D341Med (cell line): ENCODE measurements at regions not wholly inside any gene's neighbourhood (a gene's known extent, or its start where the extent isn't known, plus 50 kb on each side); places are given as distances from the start of the nearest gene placed in this dataset.
A peak's percentile ranks its signal among the peaks of the same experiment; 100 is the strongest.
"Not testable (repeated sequence)": the region's sequence is repeated elsewhere in the genome, so short reads cannot be mapped to it uniquely, and the experiment has no call there.

Experiments used
- DNase-seq: peaks from one replicate; pipeline ENCODE4 v3.0.0; 2012; ENCODE audit warnings: low spot score

DNA sequence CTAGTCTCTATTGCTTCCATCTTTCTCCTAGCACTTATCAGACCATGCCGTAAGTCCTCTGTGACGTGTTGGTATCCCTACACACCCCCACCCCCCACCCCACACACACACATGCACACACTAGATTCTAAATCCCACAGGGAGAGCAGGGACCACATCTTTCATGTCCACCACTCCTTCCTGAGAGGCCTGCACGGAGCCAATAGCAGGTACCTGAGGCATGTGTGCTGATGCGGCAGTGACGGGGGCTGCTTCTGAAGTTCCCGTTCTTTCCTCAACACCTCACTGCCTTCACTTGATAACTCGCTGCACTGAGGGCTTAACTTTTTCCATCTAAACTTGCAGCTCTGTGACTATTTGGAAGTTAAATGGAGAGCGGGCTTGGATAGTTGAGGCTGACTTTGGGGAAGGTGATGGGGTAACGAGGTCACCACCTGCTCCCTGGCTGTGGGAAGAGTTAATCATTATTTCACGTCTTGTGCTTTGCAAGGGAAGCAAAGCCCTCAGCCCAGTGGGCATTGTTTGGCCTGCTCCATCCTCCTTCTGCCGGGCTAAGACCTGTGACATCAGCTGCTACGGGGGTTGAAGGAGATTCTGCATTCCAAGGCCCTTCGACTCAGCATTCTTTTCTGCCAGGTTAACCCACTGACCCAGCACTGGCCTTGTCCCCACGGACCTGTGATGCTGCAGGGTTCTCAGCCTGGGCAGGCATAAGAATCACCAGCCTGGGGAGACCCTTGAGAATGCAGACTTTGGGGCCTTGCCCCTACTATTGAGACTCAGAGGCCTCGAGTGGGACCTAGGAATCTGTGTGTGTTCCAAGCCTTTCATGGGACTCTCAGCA lies 187.8 kb downstream of the ANKRD60 start:
- peak; percentile 5 for DNase-seq

DNA sequence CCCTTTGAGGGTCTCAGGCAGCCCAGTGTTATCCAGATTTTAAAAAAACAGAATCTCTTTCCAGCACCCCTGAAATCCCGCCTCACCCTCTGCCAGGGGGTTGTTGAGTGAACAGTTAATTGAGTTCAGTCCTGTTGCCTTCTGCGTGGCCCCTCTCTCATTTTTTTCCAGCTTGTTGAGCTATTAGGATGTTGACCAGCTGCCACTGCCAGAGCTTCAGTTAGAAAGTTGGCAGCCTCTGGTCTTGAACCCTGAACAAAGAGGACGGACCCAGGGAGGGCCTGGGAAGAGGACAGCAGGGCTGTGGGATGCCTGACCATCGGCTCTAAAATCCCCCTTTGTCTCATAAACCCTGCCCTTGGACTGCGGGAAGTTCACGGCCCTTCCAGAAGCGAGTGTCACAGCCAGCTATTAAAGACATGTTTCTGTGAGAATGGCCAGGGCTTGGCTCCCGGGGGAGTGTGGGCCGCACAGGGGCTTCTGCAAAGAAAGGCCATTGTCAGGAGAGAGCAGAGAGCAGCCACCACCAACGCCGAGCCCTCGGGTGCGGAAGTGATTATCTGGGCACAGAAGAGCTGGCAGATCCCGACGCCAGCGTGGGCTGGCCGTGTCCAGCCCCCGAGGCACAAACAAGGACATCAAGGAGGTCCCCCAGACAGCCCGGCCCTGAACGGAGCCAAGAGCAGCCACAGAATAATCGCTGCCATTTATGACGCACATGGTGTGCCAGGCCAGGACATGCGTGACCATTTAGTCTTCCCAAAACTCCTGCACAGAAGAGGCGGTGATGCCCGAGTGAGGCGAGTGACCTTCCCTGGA lies 189.0 kb downstream of the ANKRD60 start:
- no peak for DNase-seq

DNA sequence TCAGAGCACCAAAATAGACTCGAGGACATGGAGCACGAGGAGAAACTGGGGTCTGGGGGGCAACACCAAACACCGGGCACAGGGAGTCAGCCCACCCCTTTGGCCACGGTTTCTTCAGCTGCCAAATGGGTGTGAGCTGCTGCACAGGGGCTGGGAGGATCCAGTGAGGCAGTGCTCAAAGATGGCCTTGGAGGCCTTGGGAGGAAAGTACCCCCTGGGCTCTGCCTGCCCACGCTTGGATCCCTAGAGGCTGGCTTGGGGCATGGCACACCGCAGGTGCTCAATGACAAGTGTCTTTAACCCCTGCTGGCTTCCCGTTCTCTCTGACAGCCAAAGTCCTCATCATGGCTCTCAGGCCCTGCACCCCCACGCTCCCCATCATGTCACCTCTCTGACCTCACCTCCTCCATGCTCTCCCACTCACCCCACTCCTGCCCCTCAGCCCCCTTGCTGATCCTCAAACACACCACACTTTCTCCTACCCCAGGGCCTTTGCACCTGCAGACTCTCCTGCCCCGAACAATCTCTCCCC lies 190.3 kb downstream of the ANKRD60 start:
- DNase-seq, result no peak

DNA sequence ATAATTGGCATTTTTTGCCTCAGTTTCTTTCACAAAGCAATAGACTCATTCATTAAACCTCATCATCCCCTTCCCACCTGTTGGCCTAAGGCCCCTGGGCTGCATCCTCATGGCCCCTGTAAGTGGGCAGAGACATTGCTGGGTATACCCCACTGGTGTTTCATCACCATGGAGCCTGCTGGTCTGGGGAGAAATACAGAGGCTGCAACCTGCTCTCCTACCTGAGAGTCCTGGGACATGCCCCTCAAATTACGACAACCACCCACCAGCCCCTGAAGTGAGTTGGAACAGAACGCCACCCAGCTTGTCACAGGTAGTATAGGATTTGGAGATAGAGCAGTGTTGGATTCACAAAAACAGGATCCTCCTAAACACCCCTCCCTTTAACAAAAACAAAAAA lies 190.8 kb downstream of the ANKRD60 start:
- DNase-seq, result no peak

DNA sequence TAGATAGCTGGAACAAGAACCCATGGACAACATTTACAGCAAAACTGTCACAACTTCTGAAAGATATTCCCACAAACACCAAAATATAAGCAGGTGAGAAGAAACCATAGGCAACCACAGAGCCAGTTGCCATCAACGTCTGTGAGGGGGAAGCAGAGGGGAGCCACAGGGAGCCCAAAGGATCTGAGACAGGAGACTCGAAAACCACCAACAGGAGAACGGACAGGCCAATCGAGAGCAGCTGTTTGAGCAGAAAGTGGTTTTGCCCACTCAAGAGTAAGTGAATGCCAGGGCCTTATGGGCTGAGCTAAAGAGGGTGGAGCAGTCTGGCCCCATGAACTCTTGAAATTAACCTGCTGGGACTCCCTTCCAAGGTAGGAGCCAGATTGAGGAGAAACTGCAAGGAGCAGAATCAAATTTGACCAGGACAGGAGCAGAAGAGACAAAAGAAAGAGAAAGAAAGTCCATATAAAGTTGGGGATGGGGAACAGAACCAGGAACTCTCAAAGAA lies 195.4 kb downstream of the ANKRD60 start:
- no peak for DNase-seq

DNA sequence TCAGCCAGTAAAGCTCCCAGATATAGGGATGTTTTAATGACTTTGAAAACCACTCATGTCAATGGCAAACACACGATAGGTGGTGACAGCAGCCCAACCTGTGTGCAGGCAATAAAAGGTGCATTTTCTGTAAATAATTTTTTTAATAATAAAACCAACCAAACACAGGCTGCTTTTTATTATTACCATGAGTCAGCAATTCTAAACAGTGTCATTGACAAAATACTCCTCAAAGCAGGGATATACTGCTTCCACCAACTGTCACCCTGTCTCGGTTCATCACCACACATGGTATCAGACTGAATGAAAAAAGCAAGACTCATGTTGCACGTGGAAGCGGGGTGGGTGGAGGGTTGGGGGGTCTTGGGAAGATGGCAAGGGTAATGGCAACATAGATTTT lies 195.9 kb downstream of the ANKRD60 start:
- DNase-seq, result no peak

DNA sequence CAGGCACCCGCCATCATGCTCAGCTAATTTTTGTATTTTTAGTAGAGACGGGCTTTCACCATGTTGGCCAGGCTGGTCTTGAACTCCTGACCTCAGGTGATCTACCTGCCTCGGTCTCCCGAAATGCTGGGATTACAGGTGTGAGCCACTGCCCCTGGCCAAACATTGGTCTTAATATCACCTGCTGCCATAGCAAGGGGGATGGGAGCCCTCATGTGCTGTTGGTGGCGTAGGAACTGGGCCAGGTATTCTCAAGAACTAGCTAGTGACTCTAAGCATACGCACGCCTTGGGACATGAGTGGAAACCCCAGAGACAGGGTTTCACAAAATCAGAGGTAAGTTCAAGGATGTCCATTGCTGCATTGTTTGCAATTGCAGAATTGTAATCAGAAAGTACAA lies 197.1 kb downstream of the ANKRD60 start:
- DNase-seq, result not testable (repeated sequence)

DNA sequence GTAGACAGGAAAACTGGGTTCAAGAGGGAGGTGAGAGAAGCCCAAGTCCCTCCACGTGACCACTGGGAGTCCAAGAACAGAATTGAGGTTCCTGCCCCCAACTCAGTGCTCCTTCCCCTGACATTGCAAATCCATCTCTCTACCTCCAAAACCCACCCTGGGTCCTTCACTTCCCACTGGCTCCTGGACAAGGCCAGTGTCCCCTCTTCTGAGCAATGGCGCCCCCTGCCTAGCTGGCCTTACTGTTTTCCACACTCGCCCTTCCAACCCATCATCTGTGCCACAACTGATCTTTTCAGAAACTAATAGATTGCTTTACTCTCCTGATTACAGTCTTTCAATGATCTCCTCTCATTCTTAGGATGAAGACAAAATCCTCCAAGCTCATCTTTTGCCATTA lies 200.3 kb downstream of the ANKRD60 start:
- DNase-seq, result peak; percentile 52

DNA sequence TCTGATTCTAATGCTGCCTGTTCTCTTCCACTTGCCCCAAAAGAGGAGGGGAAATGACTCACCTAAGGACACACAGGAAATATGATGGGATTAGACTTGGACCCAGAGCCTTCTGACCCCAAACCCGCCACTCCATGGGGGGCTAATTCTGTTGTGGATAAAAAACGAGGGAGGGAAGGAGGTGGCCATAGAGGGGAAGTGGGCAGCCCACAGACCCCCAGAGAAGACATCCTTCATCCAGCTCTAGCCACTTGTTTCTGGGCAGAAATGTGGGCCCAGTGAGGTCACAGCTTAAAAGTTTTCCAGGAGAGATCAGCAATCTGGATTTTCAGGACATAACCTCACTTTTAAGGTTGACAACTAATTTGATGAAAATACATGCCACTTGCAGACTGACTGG lies 202.1 kb downstream of the ANKRD60 start:
- no peak for DNase-seq

DNA sequence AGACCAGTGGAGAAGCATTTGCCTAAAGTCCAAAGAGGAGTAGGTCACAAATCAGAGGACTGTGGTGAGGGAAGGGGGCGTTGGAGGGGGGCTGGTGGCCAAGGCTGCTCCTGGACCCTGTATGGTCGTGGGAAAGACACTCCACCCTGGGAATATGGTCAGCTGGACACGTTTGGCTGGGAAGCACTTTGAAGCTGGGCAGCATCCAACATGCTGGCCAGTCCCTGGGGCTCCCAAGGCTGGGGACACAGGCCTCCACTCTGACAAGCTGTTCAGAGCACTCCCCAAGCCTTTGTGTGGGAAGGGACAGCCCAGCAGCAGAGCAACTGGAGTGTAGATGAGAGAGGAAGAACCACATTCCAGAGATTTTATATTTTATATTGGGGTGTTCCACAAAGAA lies 203.2 kb downstream of the ANKRD60 start:
- no peak for DNase-seq

DNA sequence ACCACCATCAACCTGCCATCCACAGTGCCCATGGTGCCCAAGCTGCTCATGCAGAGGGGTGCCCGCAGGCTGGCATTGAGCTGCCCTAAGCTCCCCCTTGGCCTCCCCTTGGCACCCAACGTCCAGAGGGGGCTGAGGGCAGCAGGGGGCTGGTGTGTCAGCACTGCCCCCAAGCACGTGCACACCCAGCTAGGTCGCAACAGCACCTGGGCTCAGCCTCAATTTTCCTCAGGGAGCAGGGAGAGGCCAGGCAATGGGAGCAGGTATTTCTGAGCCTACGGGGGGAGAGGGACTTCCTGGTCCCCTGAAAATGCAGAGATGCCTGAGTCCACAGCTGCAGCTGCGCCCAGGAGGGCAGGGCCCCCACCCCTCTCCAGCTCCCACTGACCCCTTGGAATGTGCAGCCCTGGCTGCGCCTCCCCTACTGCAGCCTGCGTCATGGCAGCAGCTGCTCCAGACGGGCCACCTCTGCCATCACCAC lies 204.2 kb downstream of the ANKRD60 start:
- no peak for DNase-seq

DNA sequence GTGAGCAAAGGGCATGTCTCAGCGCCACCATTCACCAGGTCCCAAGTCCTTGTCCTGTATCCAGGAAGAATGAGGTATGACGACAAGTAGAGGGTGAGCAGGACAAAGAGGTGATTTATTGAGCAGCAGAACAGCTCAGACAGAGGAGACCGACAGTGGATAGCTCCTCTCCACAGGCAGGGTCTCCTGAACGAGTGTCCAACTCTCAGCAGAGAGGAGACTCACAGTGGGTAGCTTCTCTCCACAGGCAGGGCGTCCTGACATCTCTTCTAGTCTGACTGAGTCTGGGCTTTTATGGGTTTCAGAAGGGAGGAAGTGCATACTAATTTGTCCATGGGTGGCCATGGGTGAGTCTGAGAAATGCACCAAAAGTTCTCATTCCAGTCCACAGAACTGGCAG lies 204.7 kb downstream of the ANKRD60 start:
- no peak for DNase-seq

DNA sequence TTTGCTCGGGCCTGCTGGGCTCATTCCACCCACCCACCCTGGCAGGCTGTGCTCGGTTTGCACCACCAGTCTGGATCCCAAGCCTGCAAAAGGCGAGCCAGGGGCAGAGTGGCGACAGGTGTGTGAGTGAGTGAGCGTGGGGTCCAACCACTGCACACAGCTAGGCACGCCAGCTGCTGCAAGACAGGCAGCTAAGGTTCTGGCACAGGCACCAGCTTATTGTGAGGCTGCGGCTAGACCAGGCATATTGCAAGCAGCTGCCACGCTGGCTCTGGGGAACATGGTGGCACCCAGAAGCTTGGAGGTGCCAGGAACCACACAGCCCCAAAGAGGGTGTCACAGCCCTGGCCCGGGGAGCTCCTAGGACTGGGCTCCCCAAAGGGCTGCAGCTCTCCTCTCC lies 205.1 kb downstream of the ANKRD60 start:
- no peak for DNase-seq

DNA sequence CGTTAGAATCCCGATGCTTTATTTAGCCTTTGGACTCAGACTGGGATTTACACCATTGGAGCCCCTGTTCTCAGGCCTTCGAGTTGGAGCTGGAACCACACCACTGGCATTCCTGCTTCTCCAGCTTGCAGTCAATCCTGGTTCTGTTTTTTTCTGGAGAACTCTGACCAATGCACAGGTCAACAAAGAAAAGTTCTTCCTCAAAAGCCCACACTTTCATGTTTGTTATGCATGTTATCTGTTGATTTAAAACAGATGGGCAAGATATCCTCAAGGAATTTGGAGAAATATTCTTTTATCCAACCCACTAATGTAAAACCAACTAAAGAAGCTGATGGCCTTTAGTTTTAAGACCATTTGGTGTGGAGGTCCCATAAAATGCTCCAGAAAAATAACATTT lies 205.7 kb downstream of the ANKRD60 start:
- DNase-seq, result no peak

DNA sequence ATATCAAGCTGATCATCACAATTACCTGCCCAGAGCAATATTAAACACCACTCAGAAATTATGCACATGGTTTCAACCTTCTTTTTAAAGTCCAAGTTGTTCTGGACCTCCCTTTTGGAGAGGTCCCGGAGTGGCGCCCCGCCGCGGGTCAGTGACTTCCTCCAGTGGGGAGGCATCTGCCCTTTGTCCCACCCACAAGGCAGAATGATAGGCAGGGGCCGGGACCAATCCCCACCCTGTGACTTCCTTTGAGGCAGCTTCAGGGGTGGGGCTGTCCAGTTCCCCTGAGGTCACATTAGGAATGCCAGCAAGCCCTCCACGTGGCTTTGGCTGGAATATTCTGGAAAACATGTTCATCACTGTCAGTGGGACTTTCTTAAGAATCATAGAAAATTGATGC lies 207.0 kb downstream of the ANKRD60 start:
- no peak for DNase-seq

DNA sequence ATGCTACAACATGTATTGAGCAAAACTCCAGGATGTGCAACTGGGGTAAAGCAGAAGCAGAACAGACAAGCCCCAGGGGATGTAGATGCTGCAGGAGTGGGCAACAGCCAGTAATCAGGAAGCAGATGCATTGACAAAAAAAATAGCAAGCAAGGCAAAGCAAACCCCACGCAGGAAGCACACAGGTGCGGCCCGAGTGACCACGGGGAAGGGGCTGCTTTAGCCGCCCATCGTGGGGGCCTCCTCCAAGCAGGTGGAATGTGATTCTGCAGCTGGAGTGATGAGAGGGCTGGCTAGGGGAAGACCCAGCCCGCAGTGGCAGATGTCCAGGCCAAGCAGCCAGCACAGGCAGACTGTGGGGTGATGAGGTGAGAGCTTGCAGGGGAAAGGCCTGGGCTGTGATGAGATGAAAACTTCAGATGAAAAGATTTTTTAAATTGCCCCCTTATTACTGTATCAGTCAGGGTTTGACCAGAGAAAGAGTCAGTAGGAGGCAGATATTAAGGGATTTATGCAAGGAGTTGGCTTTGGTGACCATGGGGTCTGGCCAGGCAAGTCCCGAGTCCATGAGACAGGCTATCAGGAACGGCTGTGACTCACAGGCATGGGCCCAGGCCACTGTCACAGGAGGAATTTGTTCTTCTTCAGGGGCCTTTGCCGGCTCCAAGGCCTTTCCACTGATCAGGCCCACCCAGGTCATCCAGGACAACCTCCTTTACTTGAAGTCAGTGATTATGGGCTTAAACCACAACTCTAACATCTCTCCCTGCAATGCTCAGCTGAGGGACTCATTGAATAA lies 207.6 kb downstream of the ANKRD60 start:
- DNase-seq, result no peak

DNA sequence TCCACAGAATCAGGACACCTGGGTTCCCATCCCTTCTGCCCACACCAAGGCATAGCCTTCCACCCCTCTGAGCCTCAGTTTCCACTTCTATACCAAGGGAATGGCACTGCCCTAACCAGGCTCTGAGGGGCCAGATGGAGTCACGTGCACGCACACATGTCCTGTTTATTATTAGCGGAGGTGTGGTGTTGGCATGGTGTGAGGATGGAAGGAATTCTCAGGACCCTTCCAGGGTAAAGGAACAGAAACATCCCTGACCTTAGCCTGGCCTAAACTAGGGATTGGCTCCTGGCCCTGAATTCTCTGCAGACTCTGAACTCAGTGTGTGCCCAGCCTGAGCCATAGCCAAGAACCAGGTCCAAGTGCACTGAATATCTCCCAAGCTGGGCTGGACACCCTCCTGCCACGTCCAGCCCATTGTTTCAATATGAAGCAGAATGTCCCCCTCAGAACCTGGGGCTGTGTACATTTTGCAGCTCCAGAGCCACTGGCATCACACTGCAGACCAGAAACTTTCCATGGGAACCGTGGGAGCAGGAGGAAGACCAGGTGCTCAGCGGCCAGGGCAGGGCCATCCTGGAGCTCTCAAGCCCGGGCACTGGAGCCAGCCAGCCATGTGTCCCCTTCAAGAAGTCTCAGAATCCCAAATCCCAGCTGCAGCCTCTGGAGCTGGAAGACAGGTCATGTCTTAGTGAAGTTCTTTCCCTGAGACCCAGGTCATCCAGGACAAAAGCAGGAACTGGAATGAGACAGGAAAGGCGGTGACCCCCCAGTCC lies 208.4 kb downstream of the ANKRD60 start:
- DNase-seq, result no peak

DNA sequence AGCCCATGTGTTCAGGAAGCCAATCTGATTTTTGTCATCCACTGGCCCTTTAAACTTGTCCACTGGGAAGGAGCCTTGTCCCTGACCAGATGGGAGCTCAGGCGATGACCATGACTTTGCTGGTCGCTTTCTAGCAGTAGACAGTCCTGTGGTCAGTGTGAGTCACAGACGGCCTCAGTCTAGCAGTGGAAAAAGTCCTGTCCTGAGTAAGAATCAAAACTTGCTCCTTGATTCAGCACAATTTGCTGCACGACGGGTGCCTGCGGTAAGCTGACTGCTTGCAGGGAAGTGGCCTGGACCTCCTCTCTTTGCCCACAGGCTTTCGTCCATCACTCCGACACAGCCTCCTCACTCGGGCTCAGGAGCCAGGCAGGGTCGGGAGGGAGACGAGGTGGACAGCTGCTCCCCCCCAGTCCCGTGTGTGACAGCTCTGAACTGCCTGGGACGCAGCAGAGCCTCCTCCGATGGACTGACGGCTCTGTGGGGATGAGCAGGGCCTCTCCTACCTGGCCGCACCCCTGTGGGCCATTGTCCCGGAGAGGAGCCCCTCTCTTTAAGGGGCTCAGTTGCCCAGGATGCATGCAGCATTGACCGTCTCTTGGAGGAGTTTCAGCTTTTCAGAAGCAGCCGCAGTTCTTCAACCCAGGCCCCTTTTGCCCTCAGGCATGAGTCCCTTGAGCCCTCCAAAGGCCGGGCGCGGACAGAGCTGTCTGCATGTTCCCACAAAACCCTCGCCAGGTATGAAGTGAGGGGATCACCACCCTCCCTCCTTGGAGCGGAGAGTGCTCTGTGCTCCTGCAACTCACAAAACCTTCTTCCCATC lies 209.2 kb downstream of the ANKRD60 start:
- DNase-seq, result no peak

DNA sequence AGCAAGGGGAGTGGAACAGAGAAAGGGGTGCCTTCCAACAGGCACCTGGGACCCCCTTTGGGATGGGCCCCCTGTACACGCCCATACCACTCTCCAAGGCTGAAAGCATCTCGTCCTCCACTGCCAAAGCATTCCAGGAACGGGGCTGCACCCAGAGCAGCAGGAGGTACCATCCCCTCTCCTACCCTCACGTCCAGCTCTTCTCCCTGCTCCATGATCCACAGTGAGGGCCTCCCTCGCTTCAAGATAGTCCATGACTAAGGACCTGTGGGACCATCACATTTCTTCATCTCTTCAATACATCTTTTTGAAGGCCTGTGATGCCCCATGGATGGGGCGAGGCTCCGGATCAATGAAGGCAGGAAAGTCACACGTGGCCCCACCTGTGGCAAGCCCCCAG lies 209.9 kb downstream of the ANKRD60 start:
- no peak for DNase-seq

DNA sequence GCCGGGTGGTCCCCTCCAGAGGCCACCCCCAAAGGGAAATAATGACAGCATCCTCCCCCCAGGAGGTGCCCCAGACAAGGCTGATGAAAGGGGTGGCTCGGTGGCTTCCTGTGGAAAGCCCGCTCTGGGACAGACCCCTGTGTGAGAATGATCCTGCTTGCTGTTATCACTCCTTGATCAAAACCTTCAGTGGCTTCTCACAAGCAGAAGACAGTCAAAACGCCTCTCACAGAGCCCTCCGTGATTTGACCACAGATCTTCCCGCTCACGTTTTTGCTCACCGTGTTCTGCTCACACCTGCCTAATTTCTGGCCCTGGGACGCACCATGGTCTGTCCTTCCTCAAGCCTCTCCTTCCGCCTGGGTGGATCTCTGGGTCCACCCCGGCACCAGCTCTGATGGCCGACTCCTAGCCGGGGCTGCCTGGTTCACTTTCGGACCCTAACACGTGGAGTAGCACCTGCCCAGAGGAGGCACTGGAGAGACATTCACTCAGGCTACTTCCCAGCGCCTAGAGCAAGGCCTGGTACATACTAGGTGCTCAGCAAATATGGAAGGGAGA lies 210.4 kb downstream of the ANKRD60 start:
- DNase-seq, result no peak
